Type B pancreatic cell (in vitro differentiated cells): ENCODE measurements at regions not wholly inside any gene's neighbourhood (a gene's known extent, or its start where the extent isn't known, plus 50 kb on each side); places are given as distances from the start of the nearest gene placed in this dataset.

Experiments
- DNase-seq: peaks from one replicate; pipeline ENCODE4 v3.0.0; 2021; ENCODE audit warnings: mixed read lengths; ENCODE audit not compliant: unreplicated experiment; ENCODE audit errors: extremely low spot score
- H3K27ac Mint-ChIP-seq: 2 replicates; pipeline ENCODE4 v1.8.0; 2021; ENCODE audit warnings: mild to moderate bottlenecking, mixed read lengths
- H3K27me3 Mint-ChIP-seq: 2 replicates; pipeline ENCODE4 v1.8.0; 2021; ENCODE audit warnings: mixed read lengths
- H3K36me3 Mint-ChIP-seq: 2 replicates; pipeline ENCODE4 v1.8.0; 2021; ENCODE audit warnings: mixed read lengths
- H3K4me1 Mint-ChIP-seq: one replicate; pipeline ENCODE4 v1.8.0; 2021; ENCODE audit warnings: mixed read lengths; ENCODE audit not compliant: unreplicated experiment
- H3K4me3 Mint-ChIP-seq: 2 replicates; pipeline ENCODE4 v1.8.0; 2021; ENCODE audit warnings: mild to moderate bottlenecking, mixed read lengths
- H3K9me3 Mint-ChIP-seq: 2 replicates; pipeline ENCODE4 v1.8.0; 2021; ENCODE audit warnings: mixed read lengths
- TF ChIP-seq, protein P1 (sequence below): fragments of 200-600 bp; sonication (generic); conservative IDR thresholded peaks from 2 replicates; pipeline ENCODE4 v1.5.0; 2021; ENCODE audit warnings: antibody characterized with exemption, mild to moderate bottlenecking

DNA sequence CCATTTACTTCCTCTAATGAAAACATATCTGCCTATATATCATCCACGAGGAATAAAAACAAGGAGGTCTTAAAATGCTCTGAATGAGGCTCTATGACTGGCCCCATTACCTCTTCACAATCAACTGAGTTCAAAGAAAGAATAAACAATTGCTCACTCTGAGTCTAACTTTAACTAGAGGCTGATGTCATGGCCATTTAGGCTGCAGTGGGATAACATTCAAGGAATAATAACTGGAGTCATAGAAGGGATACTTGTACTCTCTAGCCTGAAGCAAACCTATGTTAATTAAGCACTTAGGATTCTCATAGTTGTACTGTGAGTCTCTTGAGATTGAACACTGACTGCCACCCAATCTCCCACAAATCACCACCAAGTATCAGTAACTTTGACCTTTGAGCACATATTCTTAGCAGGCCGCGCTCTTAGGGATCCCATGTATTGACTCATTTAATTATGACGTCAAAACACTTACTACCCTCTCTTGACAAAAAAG, 70.2 kb downstream of the PERP start:
- peaks cover 14% of the 10 kb centered on the region for H3K9me3 Mint-ChIP-seq
- H3K4me1 Mint-ChIP-seq: no peaks in the 10 kb centered on the region
- no peak overlapping the region for H3K4me3 Mint-ChIP-seq
- no peaks in the 10 kb centered on the region for H3K27me3 Mint-ChIP-seq
- TF ChIP-seq, protein P1, sequence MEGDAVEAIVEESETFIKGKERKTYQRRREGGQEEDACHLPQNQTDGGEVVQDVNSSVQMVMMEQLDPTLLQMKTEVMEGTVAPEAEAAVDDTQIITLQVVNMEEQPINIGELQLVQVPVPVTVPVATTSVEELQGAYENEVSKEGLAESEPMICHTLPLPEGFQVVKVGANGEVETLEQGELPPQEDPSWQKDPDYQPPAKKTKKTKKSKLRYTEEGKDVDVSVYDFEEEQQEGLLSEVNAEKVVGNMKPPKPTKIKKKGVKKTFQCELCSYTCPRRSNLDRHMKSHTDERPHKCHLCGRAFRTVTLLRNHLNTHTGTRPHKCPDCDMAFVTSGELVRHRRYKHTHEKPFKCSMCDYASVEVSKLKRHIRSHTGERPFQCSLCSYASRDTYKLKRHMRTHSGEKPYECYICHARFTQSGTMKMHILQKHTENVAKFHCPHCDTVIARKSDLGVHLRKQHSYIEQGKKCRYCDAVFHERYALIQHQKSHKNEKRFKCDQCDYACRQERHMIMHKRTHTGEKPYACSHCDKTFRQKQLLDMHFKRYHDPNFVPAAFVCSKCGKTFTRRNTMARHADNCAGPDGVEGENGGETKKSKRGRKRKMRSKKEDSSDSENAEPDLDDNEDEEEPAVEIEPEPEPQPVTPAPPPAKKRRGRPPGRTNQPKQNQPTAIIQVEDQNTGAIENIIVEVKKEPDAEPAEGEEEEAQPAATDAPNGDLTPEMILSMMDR: no peak
- peaks cover 4% of the 10 kb centered on the region for H3K36me3 Mint-ChIP-seq
- peak overlapping the region; percentile 46 for H3K27ac Mint-ChIP-seq
- no peak for DNase-seq

DNA sequence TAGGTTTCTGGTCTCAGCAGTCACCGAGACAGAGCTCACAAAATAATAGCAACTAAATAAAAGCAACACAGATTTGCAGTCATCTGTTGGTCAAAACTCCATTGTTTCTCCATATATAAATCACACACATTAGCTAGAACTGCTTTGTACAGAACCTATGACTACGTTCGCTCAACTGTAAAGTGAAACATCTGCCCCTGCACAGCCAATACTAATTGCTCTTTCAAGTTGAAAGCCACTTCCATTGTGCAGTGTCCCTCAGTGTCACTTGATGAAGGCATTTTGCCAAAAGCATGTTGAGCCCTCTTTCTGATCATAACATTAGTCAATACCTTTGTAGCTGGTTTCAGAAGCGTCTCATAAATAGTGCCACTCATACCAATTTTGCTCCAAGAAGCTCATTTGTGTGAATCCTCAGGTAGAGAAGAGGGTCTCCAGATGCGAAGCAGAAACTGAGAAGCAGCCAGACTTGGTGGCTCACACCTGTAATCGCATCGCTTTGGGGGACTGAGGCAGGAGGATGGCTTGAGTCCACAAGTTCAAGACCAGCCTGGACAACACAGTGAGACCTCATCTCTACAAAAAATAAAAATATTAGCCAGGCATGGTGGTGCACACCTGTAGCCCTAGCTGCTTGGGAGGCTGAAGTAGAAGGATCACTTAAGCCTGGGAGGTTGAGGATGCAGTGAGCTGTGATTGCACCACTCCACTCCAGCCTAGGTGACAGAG, 68.9 kb downstream of the PERP start:
- Mint-ChIP-seq H3K27ac (no peak overlapping the region), H3K4me1 (no peaks in the 10 kb centered on the region), H3K36me3 (peaks cover 7% of the 10 kb centered on the region), H3K9me3 (peaks cover 14% of the 10 kb centered on the region), H3K27me3 (no peaks in the 10 kb centered on the region), H3K4me3 (no peak overlapping the region)
- TF ChIP-seq, protein P1: no peak
- no peak for DNase-seq
